Keratinocyte (primary cell): ENCODE measurements at regions not wholly inside any gene's neighbourhood (a gene's known extent, or its start where the extent isn't known, plus 50 kb on each side); places are given as distances from the start of the nearest gene placed in this dataset.

Source experiments
- DNase-seq: peaks from one replicate; pipeline ENCODE4 v3.0.0-alpha.2; 2011; ENCODE audit warnings: low read depth, missing footprints, low spot score
- FAIRE-seq: peaks from 2 replicates; lab custom pipeline; 2011; peaks lifted over from hg19 to GRCh38; lab: Jason Lieb, UNC
- H2AFZ ChIP-seq: 2 replicates; pipeline ENCODE4 v1.6.0; 2012; ENCODE audit warnings: low read length, control low read depth, inconsistent platforms; ENCODE audit not compliant: control insufficient read depth
- H3K27ac ChIP-seq: 2 replicates; pipeline ENCODE4 v1.5.1; 2011; ENCODE audit warnings: low read length; ENCODE audit not compliant: control insufficient read depth, insufficient read depth
- H3K27me3 ChIP-seq: 3 replicates; pipeline ENCODE4 v1.6.0; 2011; ENCODE audit warnings: low read length; ENCODE audit not compliant: control insufficient read depth, insufficient read depth; ENCODE audit errors: extremely low read depth
- H3K36me3 ChIP-seq, 2 experiments: 2 replicates in 1 of 2; 3 replicates in 1 of 2; pipeline ENCODE4 v1.5.1; 2011; ENCODE audit warnings: low read length in 2 of 2, mild to moderate bottlenecking in 1 of 2; ENCODE audit not compliant: control insufficient read depth in 2 of 2, insufficient read depth in 2 of 2; ENCODE audit errors: extremely low read depth in 1 of 2
- H3K4me1 ChIP-seq: 3 replicates; pipeline ENCODE4 v1.5.1; 2011; ENCODE audit warnings: low read length; ENCODE audit not compliant: control insufficient read depth, insufficient read depth; ENCODE audit errors: extremely low read depth
- H3K4me2 ChIP-seq: 3 replicates; pipeline ENCODE4 v1.6.0; 2011; ENCODE audit warnings: low read depth, low read length; ENCODE audit not compliant: control insufficient read depth, insufficient read depth; ENCODE audit errors: extremely low read depth
- H3K4me3 ChIP-seq, 3 experiments: fragments of 200-600 bp in 1 of 3; sonication (generic) in 1 of 3; 2 replicates in 2 of 3; 3 replicates in 1 of 3; pipeline ENCODE4 v1.5.1; 2011 to 2016; ENCODE audit warnings: low read length in 3 of 3, mild to moderate bottlenecking in 3 of 3, control low read depth in 2 of 3, inconsistent platforms in 1 of 3, low read depth in 1 of 3, mixed read lengths in 1 of 3, mixed run types in 1 of 3, moderate library complexity in 1 of 3; ENCODE audit not compliant: control insufficient read depth in 2 of 3, insufficient read depth in 2 of 3; ENCODE audit errors: extremely low read depth in 1 of 3
- H3K79me2 ChIP-seq: 2 replicates; pipeline ENCODE4 v1.6.0; 2012; ENCODE audit warnings: low read length; ENCODE audit not compliant: control insufficient read depth, insufficient read depth
- H3K9ac ChIP-seq: 3 replicates; pipeline ENCODE4 v1.6.0; 2011; ENCODE audit warnings: low read length; ENCODE audit not compliant: control insufficient read depth, insufficient read depth; ENCODE audit errors: extremely low read depth
- H3K9me1 ChIP-seq: 3 replicates; pipeline ENCODE4 v1.6.0; 2011; ENCODE audit warnings: low read length; ENCODE audit not compliant: control insufficient read depth, insufficient read depth; ENCODE audit errors: extremely low read depth
- H3K9me3 ChIP-seq: 2 replicates; pipeline ENCODE4 v1.5.1; 2012; ENCODE audit warnings: low read depth, low read length; ENCODE audit not compliant: control insufficient read depth
- H4K20me1 ChIP-seq: 3 replicates; pipeline ENCODE4 v1.6.0; 2011; ENCODE audit warnings: low read length; ENCODE audit not compliant: control insufficient read depth, insufficient read depth; ENCODE audit errors: extremely low read depth
- EZH2 ChIP-seq: IDR thresholded peaks from one replicate; pipeline ENCODE4 v1.6.1; 2012; ENCODE audit warnings: inconsistent platforms, mild to moderate bottlenecking, low read length, moderate library complexity
- dilution Hi-C: fragments of 300-500 bp; cut with MboI; formaldehyde crosslinking; loops from one replicate; pipeline ENCODE4 v1.7.0; 2020; ENCODE audit warnings: low sequenced_read_pairs; ENCODE audit not compliant: extremely low pct_ligation_motif_present
- TF ChIP-seq, protein P1 (sequence below), 3 experiments: IDR thresholded peaks in 1 of 3; conservative IDR thresholded peaks in 1 of 3; optimal IDR thresholded peaks in 1 of 3; 2 replicates in 2 of 3; 3 replicates in 1 of 3; pipeline versions ENCODE3 to v1.5.1; 2011; ENCODE audit warnings: low read length in 3 of 3, mild to moderate bottlenecking in 3 of 3, moderate library complexity in 2 of 3, control low read depth in 1 of 3, inconsistent platforms in 1 of 3; ENCODE audit not compliant: insufficient read depth in 2 of 3; ENCODE audit errors: extremely low read depth in 1 of 3

DNA sequence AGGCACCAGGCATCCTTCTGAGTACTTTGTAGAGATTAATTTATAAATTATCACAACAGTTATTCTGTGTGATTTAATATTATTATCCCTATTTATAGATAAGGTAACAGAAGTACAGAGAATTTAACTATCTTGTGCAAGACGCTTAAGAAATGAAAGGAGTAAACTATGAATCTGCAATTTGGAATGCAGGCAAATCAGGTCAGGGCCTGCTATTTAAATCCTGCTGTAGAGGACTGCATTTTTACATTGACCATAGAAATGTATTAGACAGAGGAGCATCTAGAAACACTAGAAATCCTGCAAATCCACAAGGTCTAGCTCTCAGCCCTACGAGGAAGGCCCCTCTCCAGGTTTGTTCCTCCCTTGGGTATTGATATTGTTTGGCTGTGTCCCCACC is 336.2 kb downstream of the ETS1 start:
- dilution Hi-C loops = no loop called here
- no peaks in the 10 kb centered on the region for H3K9me3 ChIP-seq
- H2AFZ ChIP-seq = peak overlapping the region; percentile 75
- no peaks in the 10 kb centered on the region for H3K27me3 ChIP-seq
- FAIRE-seq (no peak), DNase-seq (no peak)
- H3K36me3 ChIP-seq = no peaks in the 10 kb centered on the region
- no peaks in the 10 kb centered on the region for H3K79me2 ChIP-seq
- H3K4me3 ChIP-seq = no peak overlapping the region
- no peak overlapping the region for H3K27ac ChIP-seq
- H3K4me2 ChIP-seq = peak overlapping the region; percentile 64
- peaks cover 14% of the 10 kb centered on the region for H3K4me1 ChIP-seq
- no peaks in the 10 kb centered on the region for H4K20me1 ChIP-seq
- TF ChIP-seq, protein P1, sequence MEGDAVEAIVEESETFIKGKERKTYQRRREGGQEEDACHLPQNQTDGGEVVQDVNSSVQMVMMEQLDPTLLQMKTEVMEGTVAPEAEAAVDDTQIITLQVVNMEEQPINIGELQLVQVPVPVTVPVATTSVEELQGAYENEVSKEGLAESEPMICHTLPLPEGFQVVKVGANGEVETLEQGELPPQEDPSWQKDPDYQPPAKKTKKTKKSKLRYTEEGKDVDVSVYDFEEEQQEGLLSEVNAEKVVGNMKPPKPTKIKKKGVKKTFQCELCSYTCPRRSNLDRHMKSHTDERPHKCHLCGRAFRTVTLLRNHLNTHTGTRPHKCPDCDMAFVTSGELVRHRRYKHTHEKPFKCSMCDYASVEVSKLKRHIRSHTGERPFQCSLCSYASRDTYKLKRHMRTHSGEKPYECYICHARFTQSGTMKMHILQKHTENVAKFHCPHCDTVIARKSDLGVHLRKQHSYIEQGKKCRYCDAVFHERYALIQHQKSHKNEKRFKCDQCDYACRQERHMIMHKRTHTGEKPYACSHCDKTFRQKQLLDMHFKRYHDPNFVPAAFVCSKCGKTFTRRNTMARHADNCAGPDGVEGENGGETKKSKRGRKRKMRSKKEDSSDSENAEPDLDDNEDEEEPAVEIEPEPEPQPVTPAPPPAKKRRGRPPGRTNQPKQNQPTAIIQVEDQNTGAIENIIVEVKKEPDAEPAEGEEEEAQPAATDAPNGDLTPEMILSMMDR (optimal IDR thresholded peaks at IDR 0.05 in 1 of 3, IDR thresholded peaks at IDR 0.05 in 1 of 3, conservative IDR thresholded peaks at IDR 0.05 in 1 of 3; ENCODE audit: extremely low read depth in 1 of 3, insufficient read depth in 2 of 3, low read length in 3 of 3) = no peak
- no peak for TF ChIP-seq EZH2
- no peak overlapping the region for H3K9ac ChIP-seq
- no peaks in the 10 kb centered on the region for H3K9me1 ChIP-seq

DNA sequence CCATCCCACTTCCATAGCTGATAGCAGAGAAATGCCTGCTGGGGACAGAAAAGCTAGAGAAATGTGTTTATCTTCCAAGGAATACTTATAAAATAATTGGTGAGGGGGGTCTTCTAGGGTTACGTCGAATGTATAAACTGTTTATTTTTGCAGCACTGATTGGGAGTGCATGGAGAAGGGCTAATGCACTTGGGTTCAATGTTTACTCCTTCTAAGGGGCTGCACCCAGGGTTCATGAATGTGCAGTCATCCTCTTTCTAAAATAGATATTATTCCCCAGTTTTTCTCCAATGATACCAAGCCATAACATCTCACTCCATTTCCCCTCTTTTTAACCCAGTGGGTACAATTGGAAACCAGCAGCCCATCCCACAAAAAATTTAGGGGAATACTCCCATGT is 336.9 kb downstream of the ETS1 start:
- peaks cover 14% of the 10 kb centered on the region for H3K4me1 ChIP-seq
- no peaks in the 10 kb centered on the region for H4K20me1 ChIP-seq
- no peak for DNase-seq
- H3K9ac ChIP-seq = no peak overlapping the region
- dilution Hi-C loops = no loop called here
- no peaks in the 10 kb centered on the region for H3K9me1 ChIP-seq
- no peak overlapping the region for H3K4me3 ChIP-seq
- no peaks in the 10 kb centered on the region for H3K36me3 ChIP-seq
- H3K27me3 ChIP-seq = no peaks in the 10 kb centered on the region
- H3K27ac ChIP-seq = no peak overlapping the region
- H3K4me2 ChIP-seq = no peak overlapping the region
- no peaks in the 10 kb centered on the region for H3K79me2 ChIP-seq
- no peak overlapping the region for H2AFZ ChIP-seq
- no peak for FAIRE-seq
- H3K9me3 ChIP-seq = no peaks in the 10 kb centered on the region
- TF ChIP-seq, protein P1 (optimal IDR thresholded peaks at IDR 0.05 in 1 of 3, IDR thresholded peaks at IDR 0.05 in 1 of 3, conservative IDR thresholded peaks at IDR 0.05 in 1 of 3; ENCODE audit: extremely low read depth in 1 of 3, insufficient read depth in 2 of 3, low read length in 3 of 3) = no peak
- no peak for TF ChIP-seq EZH2
